BE2C (cell line): ENCODE measurements at regions not wholly inside any gene's neighbourhood (a gene's known extent, or its start where the extent isn't known, plus 50 kb on each side); places are given as distances from the start of the nearest gene placed in this dataset.
"Not testable (repeated sequence)": the region's sequence is repeated elsewhere in the genome, so short reads cannot be mapped to it uniquely, and the experiment has no call there.

Experiments
- DNase-seq: peaks from one replicate; pipeline ENCODE4 v3.0.0-alpha.2; 2020
- H3K27me3 ChIP-seq: fragments of 250-450 bp; sonication (Bioruptor Pico); 2 replicates; pipeline ENCODE4 v1.5.1; 2020; ENCODE audit warnings: mild to moderate bottlenecking
- H3K36me3 ChIP-seq: fragments of 250-450 bp; sonication (Bioruptor Pico); 2 replicates; pipeline ENCODE4 v1.5.1; 2020; ENCODE audit warnings: mild to moderate bottlenecking
- H3K4me1 ChIP-seq: fragments of 250-450 bp; sonication (Bioruptor Pico); 2 replicates; pipeline ENCODE4 v1.5.1; 2020
- H3K4me3 ChIP-seq: 2 replicates; pipeline ENCODE4 v1.5.1; 2011; ENCODE audit warnings: low read depth, low read length
- H3K9me3 ChIP-seq: fragments of 250-450 bp; sonication (Bioruptor Pico); 2 replicates; pipeline ENCODE4 v1.5.1; 2020

GRCh38 chr1:143424491-143425032, 547.2 kb downstream of the FAM72C start:
- H3K27me3 ChIP-seq, H3K4me1 ChIP-seq, H3K36me3 ChIP-seq, H3K9me3 ChIP-seq, H3K4me3 ChIP-seq: not testable (repeated sequence)
- peak; percentile 26 for DNase-seq

GRCh38 chr1:143423832-143424231, 548.0 kb downstream of the FAM72C start:
- not testable (repeated sequence) for H3K4me1 ChIP-seq, H3K36me3 ChIP-seq, DNase-seq, H3K4me3 ChIP-seq, H3K9me3 ChIP-seq, H3K27me3 ChIP-seq

- H3K4me1 ChIP-seq, H3K4me3 ChIP-seq, H3K27me3 ChIP-seq, H3K36me3 ChIP-seq, DNase-seq, H3K9me3 ChIP-seq: not testable (repeated sequence)
These were observed 550.5 kb downstream of the FAM72C start for GRCh38 chr1:143421290-143421689.
